ENCODE measurements at regions not wholly inside any gene's neighbourhood (a gene's known extent, or its start where the extent isn't known, plus 50 kb on each side); places are given as distances from the start of the nearest gene placed in this dataset.
"Not testable (repeated sequence)": the region's sequence is repeated elsewhere in the genome, so short reads cannot be mapped to it uniquely, and the experiment has no call there.

DNA sequence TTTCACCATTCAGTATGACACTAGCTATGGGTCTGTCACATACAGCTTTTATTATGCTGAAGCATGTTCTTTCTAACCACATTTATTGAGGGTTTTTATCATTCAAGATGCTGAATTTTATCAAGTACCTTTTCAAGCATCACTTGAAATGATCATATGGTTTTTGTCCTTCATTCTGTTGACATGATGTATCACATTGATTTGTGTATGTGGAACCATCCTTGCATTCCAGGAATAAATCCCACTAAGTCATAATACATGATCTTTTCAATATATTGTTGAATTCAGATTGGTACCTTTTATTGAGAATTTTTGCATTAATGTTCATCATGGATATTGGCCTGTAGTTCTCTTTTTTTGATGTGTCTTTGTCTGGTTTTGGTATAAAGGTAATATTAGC, 317.4 kb downstream of the NNT start:
- DNase-seq, result no peak

DNA sequence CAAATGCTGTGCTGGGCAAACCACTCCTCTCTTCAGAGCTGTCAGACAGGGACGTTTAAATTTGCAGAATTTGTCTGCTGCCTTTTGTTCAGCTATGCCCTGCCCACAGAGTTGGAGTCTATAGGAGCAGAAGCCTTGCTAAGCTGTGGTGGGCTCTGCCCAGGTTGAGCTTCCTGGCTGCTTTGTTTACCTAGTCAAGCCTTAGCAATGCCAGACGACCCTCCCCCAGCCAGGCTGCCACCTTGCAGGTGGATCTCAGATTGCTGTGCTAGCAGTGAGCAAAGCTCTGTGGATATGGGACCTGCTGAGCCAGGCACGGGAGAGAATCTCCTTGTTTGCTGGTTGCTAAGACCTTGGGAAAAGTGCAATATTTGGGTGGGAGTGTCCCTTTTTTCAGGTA, 314.9 kb downstream of the NNT start:
- DNase-seq, result no peak

DNA sequence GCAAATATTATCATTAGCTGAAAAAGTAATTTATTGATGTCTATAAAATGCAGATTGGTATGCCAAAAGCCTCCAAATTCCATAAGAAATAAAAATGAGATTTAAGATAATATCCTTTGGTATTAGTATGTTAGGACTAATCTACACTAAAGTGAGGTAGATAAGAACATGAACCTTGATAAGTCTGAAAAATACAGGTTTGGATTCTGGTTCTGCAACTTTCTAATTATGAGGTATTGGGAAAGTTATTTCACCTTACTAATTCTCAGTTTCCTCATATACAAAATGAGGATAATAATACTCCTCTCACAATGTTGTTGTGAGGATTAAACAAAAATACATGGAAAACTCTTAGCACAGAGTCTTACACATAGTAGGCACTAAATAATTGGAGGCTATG, 300.1 kb downstream of the NNT start:
- no peak for DNase-seq

GRCh38 chr5:43900974-43901373, 298.0 kb downstream of the NNT start:
- DNase-seq, result no peak

DNA sequence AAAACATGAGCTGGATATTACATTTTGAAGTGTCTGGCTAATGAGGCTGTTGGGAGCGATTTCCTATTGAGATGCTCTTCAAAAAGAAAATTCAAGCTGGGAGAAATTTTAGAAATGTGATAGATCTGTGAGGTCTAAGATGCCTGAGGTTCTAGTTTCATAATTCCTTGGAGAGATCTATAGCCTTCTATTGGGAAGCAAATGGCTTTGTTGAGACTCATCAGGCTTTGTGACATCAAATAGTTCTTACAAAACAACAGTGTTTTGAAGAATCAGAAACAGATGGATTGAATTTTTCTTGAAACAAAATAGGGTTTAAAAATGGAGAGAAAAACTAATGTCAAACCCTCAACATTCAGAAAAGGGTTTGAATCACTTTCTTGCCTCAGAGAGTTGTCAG, 292.9 kb downstream of the NNT start:
- no peak for DNase-seq

- DNase-seq, result no peak
These were observed 291.1 kb downstream of the NNT start for GRCh38 chr5:43893951-43894684.

GRCh38 chr5:43891112-43891511, 288.1 kb downstream of the NNT start:
- no peak for DNase-seq

DNA sequence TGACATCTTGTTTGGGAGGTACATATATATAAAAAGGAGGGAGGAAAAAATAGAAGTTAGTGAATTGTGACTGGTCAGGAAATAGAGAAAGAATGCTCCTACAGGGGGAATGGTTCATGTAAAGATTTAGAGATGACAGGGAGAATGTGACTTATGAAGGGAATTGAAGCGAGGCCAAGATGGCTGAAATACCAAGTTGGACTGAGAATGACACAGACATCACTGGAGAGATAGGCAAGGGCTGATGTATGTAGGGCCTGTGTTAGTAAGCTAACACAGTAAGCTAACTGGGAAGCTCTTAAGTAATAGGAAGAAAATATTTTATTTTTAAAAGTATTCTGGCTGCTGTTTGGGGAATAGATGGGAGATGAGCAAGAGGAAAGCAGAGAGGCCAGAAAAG, 286.3 kb downstream of the NNT start:
- no peak for DNase-seq

DNA sequence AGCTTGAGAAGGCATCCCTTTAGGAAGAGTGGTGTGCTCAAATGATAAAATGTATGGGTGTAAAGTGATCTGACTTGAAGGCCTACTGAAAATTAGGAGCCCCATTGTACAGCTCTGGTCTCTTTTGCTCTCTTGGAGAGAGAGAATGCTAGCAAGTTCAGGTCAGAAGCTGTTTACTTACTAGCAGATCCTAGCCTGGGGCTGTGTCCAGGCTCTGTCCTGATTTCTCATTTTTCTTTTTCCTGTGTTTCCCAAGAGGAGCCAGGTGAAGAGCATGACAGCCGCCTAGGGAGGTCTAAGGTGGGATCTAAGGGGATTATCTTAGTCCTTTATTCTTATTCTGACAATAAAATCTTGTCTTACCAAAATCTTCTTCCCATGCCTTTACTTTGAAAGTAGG, 272.8 kb downstream of the NNT start:
- no peak for DNase-seq

GRCh38 chr5:43874772-43875171, 271.8 kb downstream of the NNT start:
- DNase-seq, result no peak

DNA sequence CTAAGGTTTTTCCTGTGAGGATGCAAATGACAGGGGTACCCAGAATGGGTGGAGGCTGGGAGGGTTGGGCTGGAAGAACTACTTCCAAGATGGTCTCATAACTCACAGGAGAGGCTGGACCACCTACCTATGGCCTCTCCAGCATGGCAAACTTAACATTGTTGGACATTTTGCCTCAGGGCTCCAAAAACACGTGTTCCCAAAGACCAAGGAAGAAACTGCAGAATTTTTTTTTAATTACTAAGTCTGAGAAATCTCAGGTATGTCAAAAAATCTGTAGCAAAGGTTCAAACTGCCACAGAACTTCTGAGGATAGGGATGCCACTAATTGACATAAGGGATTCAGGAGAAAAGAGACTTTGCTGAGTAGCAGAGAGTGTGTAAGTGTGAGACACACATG, 270.8 kb downstream of the NNT start:
- no peak for DNase-seq

- no peak for DNase-seq
These were observed 256.3 kb downstream of the NNT start for GRCh38 chr5:43859309-43859708.

DNA sequence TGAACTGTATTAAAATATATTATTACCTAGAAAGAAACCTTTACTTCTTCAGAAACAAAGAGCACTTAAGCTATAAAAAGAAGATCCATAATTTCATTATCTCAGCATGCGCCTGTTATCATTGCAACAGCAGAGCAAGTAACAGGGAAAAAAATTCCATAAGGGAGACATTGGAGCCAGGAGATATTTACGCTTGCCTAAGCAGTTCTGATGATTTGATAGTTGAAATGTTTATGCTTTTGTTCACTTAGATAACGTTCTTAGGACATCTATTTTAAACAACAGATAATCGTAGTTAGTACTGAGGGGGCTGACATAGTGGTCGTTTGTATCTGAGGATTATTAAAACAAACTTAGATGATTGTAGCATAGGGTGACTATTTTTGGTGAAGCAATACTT, 252.5 kb downstream of the NNT start:
- no peak for DNase-seq

DNA sequence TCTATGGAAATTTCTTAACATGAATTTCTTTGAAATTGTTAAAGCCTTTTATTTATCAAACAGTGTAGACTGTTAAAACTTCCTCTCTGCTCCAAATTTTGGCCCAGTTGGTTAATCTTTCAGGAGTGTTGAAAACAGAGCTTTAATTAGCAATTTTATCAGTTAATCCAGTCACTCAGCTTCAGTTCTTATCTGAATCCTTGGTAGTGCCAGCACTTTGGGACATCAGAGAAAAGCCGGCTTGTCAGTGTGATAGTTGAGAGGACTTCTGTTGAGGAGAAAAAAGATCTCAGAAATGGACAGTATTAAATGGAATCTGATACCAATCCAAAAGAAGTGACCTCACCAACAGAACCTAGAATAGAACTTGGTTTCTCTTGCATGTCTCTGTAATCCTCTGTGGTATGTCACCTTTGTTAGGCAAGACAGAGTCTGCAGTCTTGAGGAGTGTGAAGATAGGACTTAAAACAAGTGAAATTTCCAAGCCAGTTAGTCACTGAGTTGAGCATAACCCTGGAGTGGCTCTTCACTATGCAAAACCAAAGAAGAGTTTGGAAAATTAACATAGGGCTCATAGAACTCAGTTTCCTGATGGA, 251.8 kb downstream of the NNT start:
- no peak for DNase-seq

DNA sequence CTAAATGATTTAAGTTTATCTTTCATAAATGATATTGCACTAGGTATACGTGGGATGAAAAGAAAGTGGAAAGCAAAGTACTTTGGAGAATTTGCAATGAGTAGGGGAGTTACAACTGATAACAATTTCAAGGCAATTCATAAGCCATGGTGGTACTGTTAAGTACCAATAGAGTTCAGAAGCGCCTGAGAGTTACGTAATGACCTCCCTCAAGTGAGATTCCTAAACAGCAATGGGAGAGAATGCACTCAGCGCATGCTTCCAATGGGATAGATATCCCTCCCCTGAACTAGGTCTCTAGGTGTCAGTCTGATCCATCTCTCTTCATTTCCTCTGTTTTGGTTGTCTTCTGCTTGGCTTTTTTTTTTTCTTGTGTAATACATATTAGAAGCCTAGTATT, 249.3 kb downstream of the NNT start:
- no peak for DNase-seq

- no peak for DNase-seq
These were observed 248.8 kb downstream of the NNT start for GRCh38 chr5:43851741-43852140.

DNA sequence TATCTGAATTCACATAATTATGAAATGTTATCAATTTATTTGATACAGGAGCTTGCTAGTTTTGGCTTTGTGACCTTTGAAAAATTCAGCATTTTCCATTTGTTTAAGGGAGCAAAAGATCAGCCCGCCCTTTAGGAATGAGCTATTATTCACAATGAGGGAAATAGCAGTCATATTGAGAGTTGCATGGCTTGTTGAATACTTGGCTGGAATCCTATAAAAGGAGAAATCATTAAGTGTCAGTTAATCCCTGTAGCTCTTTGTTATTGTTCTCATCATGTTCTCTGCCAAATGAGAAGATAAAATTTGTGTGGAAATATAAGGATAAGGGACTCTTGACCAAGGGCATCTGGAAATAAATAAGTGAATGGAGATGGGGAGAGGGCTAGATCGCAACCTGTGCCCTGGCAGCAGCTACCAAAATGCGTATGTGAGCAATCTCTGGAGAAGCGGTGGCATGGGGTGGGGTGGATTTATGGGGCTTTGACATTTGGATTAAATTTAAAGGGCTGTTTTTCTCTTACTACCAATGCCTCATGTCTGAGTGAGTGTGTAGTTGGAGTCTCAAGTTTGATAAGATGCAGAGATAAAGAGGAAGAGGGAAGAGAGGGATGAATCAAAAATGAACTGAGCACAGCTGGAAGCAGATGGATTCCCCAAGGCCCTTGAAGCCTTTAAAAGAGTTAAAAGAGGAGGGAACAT, 237.6 kb downstream of the NNT start:
- DNase-seq, result no peak

DNA sequence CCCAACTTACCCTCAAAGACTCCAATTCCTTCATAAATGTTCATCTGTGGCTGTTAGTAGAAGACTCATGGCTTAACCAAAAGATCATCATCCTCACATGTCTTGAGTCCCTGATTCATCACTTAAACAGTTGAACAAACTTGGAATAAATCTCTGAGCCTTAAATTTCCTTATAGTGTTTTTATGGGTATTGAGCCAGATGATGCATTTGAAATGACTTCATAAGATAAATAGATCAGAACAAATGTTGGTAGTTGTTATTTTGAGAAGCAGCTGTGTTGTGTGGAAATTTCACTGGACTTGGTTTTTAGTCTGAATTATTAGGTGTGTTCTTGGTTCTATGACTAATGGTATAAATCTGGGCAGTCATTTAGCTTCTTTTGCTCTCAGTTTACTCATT, 236.2 kb downstream of the NNT start:
- DNase-seq, result no peak

GRCh38 chr5:43837996-43838395, 235.0 kb downstream of the NNT start:
- DNase-seq, result no peak

DNA sequence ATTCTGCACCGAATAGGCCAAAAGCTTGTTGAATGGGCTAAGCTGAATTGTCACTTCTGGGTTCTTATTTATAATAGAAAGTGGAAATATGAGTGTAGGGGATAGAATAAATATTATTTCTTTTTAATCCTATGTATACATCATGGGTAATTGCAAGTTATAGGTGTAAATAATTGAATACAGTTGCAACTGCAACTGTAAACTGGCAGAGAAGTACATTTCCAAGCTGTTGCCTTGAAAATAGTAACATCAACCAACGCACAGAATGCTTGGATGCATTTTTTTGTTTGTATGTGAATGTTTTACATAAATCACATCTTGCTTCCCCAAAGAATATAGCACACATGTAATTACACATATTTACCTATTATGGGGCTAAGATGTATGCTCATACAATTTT, 234.1 kb downstream of the NNT start:
- no peak for DNase-seq

- no peak for DNase-seq
These were observed 231.0 kb downstream of the NNT start for GRCh38 chr5:43833961-43834360.

GRCh38 chr5:43824325-43824964, 221.5 kb downstream of the NNT start:
- not testable (repeated sequence) for DNase-seq

DNA sequence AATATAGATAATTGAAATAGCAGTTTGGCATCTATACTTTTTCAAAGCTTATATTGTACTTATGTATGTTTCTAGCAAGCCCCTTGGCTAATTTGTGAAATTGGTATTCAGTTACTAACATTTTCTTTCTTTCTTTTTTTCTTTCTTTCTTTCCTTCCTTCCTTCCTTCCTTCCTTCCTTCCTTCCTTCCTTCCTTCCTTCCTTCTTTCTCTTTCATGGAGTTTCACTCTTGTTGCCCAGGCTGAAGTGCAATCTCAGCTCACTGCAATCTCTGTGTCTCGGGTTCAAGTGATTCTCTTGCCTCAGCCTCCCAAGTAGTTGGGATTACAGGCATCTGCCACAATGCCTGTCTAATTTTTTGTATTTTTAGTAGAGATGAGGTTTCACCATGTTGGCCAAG, 215.4 kb downstream of the NNT start:
- not testable (repeated sequence) for DNase-seq

GRCh38 chr5:43815497-43815896, 212.5 kb downstream of the NNT start:
- DNase-seq, result no peak

All from NCI-H526 treated with DMSO at 0.1 percent for 48 hours (cell line).